ENCODE measurements at regions not wholly inside any gene's neighbourhood (a gene's known extent, or its start where the extent isn't known, plus 50 kb on each side); places are given as distances from the start of the nearest gene placed in this dataset.

DNA sequence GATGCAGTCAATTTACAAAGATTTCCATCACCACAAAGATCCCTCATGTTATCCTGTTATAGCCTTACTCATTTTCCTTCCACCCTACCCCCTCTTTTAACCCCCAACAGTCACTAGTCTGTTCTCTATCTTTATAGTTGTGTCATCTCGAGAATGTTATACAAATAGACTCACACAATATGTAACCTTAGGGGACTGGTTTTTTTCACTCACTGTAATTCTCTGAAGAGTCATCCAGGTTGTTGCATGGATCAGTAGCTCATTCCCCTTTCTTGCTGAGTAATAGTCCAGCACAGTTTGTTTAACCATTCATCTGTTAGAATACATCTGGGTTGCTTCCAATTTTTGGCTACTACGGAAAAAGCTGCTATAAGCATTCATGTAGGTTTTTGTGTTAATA, 121.1 kb upstream of the PDE1C start:
- DNase-seq (ENCODE audit: low spot score): no peak
- ChIA-PET POLR2A (ENCODE audit: low non-redundant PET) (no interaction called here), CTCF (interaction anchor here (0.7 kb wide), 1 partner anchor 432 kb away, joined by 3 read pairs; no protein-coding TSS in a partner anchor)
- TF ChIP-seq, protein P1, sequence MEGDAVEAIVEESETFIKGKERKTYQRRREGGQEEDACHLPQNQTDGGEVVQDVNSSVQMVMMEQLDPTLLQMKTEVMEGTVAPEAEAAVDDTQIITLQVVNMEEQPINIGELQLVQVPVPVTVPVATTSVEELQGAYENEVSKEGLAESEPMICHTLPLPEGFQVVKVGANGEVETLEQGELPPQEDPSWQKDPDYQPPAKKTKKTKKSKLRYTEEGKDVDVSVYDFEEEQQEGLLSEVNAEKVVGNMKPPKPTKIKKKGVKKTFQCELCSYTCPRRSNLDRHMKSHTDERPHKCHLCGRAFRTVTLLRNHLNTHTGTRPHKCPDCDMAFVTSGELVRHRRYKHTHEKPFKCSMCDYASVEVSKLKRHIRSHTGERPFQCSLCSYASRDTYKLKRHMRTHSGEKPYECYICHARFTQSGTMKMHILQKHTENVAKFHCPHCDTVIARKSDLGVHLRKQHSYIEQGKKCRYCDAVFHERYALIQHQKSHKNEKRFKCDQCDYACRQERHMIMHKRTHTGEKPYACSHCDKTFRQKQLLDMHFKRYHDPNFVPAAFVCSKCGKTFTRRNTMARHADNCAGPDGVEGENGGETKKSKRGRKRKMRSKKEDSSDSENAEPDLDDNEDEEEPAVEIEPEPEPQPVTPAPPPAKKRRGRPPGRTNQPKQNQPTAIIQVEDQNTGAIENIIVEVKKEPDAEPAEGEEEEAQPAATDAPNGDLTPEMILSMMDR (conservative IDR thresholded peaks at IDR 0.05; ENCODE audit: low read depth): no peak
- H3K27ac ChIP-seq: no peak overlapping the region

DNA sequence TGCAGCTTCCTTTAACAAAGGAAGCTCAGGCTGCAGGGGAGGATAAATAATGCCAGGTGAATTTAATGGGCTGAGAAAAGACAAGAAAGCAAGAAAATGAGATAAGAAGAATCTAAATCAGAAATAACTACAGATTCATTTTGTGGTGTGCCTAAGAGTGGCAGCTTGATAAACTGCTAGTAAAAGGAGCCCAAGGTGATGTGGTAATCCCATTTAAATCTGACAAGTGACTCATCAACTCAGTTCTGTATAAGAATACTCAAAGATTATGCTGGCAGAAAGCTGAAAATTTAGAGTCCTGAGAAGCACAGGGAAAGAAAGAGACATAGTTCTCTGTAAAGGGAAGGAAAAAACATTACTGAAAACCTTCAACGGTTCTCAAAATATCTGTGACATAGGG, 109.4 kb upstream of the PDE1C start:
- no peak for DNase-seq (ENCODE audit: low spot score)
- H3K27ac ChIP-seq: no peak overlapping the region
- ChIA-PET CTCF (interaction anchor here (0.6 kb wide), 1 partner anchor 33 kb away, joined by 3 read pairs; no protein-coding TSS in a partner anchor), POLR2A (ENCODE audit: low non-redundant PET) (no interaction called here)
- TF ChIP-seq, protein P1 (conservative IDR thresholded peaks at IDR 0.05; ENCODE audit: low read depth): no peak

DNA sequence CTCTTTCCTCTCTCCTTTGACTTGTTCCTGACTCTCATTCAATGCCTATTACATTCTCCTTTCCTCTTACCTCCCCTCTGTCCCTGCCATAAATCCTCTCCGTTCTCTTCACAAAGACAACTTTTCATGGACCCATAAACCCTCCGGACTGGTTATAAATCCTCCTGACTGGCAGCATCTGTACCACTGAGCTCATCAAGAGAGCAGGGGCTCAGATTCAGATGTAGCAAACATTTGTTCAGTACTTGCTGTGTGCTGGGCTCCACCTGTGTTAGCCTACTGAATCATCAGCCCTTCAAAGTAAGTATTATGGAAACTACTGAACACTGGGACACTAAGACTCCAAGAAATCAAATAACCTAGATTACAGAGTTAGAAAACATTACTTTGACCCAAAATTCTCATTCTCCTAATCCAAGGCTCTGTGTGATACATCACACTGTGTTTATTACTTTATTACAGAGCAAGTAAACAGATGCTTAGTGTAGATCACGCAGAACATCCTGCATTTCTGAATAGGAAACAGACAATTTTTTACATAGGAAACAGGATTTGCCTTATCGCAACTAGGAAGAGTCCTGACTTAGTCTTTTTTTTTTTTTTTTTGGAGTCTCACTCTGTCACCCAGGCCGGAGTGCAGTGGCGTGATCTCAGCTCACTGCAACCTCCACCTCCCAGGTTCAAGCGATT, 108.6 kb upstream of the PDE1C start:
- POLR2A ChIA-PET (ENCODE audit: low non-redundant PET): no interaction called here

DNA sequence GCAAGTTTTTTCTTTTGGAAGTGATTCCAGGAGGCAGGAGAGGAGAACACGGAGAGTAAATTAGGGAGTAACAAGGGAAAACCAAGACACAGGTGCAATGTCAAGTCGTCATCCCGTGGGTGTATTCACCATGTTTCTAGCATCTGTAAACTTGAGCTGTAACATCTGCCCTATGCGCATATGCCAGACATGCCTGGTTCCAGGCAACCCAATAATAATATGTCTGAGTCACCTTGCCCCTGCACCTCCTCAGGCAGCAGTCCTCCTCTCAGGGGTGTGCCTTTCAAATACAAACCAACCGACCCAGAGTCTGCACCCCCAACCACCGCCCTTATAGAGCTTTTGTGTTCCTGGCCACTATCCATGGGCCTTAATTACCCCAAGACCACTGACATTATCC, 107.0 kb upstream of the PDE1C start:
- DNase-seq (ENCODE audit: low spot score): no peak
- ChIA-PET POLR2A (ENCODE audit: low non-redundant PET) (no interaction called here), CTCF (interaction anchor here (0.5 kb wide), 1 partner anchor 329 kb away, joined by 3 read pairs; no protein-coding TSS in a partner anchor)
- TF ChIP-seq, protein P1 (conservative IDR thresholded peaks at IDR 0.05; ENCODE audit: low read depth): no peak
- H3K27ac ChIP-seq: no peak overlapping the region

More for the DNA sequence above, 108.6 kb upstream of the PDE1C start:
- no peak for DNase-seq (ENCODE audit: low spot score)
- TF ChIP-seq, protein P1 (conservative IDR thresholded peaks at IDR 0.05; ENCODE audit: low read depth): no peak
- CTCF ChIA-PET: no interaction called here
- no peak overlapping the region for H3K27ac ChIP-seq

DNA sequence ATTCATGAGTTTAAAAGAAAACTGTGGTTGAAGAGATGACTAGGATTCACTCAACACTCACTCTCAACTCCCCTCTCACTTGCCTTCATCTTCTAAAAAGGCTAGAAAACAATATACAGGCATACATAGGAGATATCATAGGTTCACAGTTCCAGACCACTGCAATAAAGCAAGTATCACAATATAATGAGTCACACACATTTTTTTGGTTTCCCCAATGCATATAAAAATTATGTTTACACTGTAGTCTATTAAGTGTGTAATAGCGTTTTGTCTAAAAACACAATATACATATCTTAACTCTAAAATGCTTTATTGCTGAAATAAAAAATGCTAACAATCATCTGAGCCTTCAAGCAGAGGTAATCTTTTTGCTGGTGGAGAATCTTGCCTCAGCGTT, 104.9 kb upstream of the PDE1C start:
- no peak overlapping the region for H3K27ac ChIP-seq
- TF ChIP-seq, protein P1 (conservative IDR thresholded peaks at IDR 0.05; ENCODE audit: low read depth): no peak
- ChIA-PET CTCF (no interaction called here), POLR2A (ENCODE audit: low non-redundant PET) (no interaction called here)
- DNase-seq (ENCODE audit: low spot score): no peak

DNA sequence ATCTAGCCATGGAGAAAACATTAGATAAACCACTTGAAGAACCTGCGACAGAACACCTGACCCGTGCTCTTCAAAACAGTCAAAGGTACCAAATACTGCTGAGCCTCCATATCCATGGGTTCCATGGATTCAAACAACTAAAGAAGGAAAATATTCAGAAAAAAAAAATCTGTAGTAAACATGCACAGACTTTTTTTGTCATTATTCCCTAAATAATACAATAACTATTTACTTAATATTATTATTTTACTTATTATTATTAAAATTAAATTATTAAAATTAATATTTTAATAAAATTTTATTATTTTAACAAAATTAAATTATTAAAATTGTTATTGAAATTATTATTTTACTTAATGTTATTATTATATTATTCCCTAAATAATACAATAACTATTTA, 101.0 kb upstream of the PDE1C start:
- ChIA-PET POLR2A (ENCODE audit: low non-redundant PET) (no interaction called here), CTCF (no interaction called here)
- no peak overlapping the region for H3K27ac ChIP-seq
- no peak for DNase-seq (ENCODE audit: low spot score)
- TF ChIP-seq, protein P1 (conservative IDR thresholded peaks at IDR 0.05; ENCODE audit: low read depth): no peak
